SK-N-SH (cell line): ENCODE measurements at regions not wholly inside any gene's neighbourhood (a gene's known extent, or its start where the extent isn't known, plus 50 kb on each side); places are given as distances from the start of the nearest gene placed in this dataset.

Source experiments
- CTCF ChIA-PET: fragments of 300-600, 350-600 bp; formaldehyde crosslinking; extraction: SDS; loops from one replicate; lab custom pipeline; 2021; lab: Yijun Ruan, JAX
- POLR2A ChIA-PET: fragments of 350-600 bp; sonication (Branson Sonifier 250); formaldehyde crosslinking; extraction: SDS; loops from one replicate; lab custom pipeline; 2020; ENCODE audit warnings: antibody characterized with exemption, inconsistent platforms; lab: Yijun Ruan, JAX
- DNase-seq: peaks from one replicate; pipeline ENCODE4 v3.0.0; 2012
- H2AFZ ChIP-seq: fragments of 200-600 bp; sonication (generic); 2 replicates; pipeline ENCODE4 v1.8.1; 2016; ENCODE audit warnings: antibody characterized with exemption, mild to moderate bottlenecking, low read depth
- H3F3A ChIP-seq: fragments of 200-600 bp; sonication (generic); replicated peaks from 2 replicates; pipeline ENCODE3; 2016; ENCODE audit warnings: antibody characterized with exemption, mild to moderate bottlenecking; ENCODE audit not compliant: insufficient read depth
- H3K27ac ChIP-seq, 2 experiments: fragments of 200-500 bp in 1 of 2; fragments of 200-600 bp in 1 of 2; sonication (Bioruptor generic) in 1 of 2; sonication (generic), shearing (Covaris generic) in 1 of 2; 2 replicates each; pipeline versions ENCODE4 v1.5.1 to v1.6.1; 2014 to 2016; ENCODE audit warnings: low read depth in 2 of 2, inconsistent platforms in 1 of 2, low read length in 1 of 2, mild to moderate bottlenecking in 1 of 2, mixed read lengths in 1 of 2
- H3K27me3 ChIP-seq: fragments of 200-600 bp; sonication (generic), shearing (Covaris generic); 2 replicates; pipeline ENCODE4 v1.6.1; 2016; ENCODE audit warnings: mixed run types; ENCODE audit not compliant: insufficient read depth
- H3K36me3 ChIP-seq, 2 experiments: fragments of 200-500 bp in 1 of 2; fragments of 200-600 bp in 1 of 2; sonication (Bioruptor generic) in 1 of 2; sonication (generic) in 1 of 2; replicated peaks in 1 of 2; 2 replicates each; pipeline versions ENCODE3 to v1.5.1; 2014 to 2016; ENCODE audit warnings: low read length in 1 of 2, mild to moderate bottlenecking in 1 of 2; ENCODE audit not compliant: insufficient read depth in 2 of 2, control insufficient read depth in 1 of 2
- H3K4me1 ChIP-seq, 2 experiments: fragments of 200-500 bp in 1 of 2; fragments of 200-600 bp in 1 of 2; sonication (Bioruptor generic) in 1 of 2; sonication (generic), shearing (Covaris generic) in 1 of 2; 2 replicates each; pipeline versions ENCODE4 v1.5.1 to v1.6.1; 2014 to 2016; ENCODE audit warnings: low read depth in 1 of 2, low read length in 1 of 2, mixed run types in 1 of 2; ENCODE audit not compliant: insufficient read depth in 2 of 2, control insufficient read depth in 1 of 2
- H3K4me2 ChIP-seq: fragments of 200-600 bp; sonication (generic), shearing (Covaris generic); 2 replicates; pipeline ENCODE4 v1.6.1; 2017; ENCODE audit warnings: mixed run types
- H3K4me3 ChIP-seq, 2 experiments: fragments of 200-500 bp in 1 of 2; fragments of 200-600 bp in 1 of 2; sonication (Bioruptor generic) in 1 of 2; sonication (generic), shearing (Covaris generic) in 1 of 2; 2 replicates each; pipeline versions ENCODE4 v1.5.1 to v1.8.1; 2014 to 2016; ENCODE audit warnings: low read depth in 2 of 2, inconsistent platforms in 1 of 2, low read length in 1 of 2, mild to moderate bottlenecking in 1 of 2, mixed read lengths in 1 of 2, moderate library complexity in 1 of 2
- H3K79me2 ChIP-seq: fragments of 200-600 bp; sonication (generic); 2 replicates; pipeline ENCODE4 v1.8.1; 2017; ENCODE audit warnings: mild to moderate bottlenecking; ENCODE audit not compliant: insufficient read depth
- H3K9ac ChIP-seq: fragments of 200-600 bp; sonication (generic); 2 replicates; pipeline ENCODE4 v1.6.1; 2017; ENCODE audit warnings: mixed run types
- H3K9me2 ChIP-seq: fragments of 200-600 bp; sonication (generic); 2 replicates; pipeline ENCODE4 v1.6.1; 2017; ENCODE audit warnings: mixed run types
- H3K9me3 ChIP-seq: fragments of 200-600 bp; sonication (generic); 2 replicates; pipeline ENCODE4 v1.6.1; 2017; ENCODE audit warnings: mixed run types, mild to moderate bottlenecking, moderate library complexity
- H4K20me1 ChIP-seq: fragments of 200-600 bp; sonication (generic); 2 replicates; pipeline ENCODE4 v1.6.1; 2017; ENCODE audit warnings: mild to moderate bottlenecking, mixed run types; ENCODE audit not compliant: insufficient read depth
- CHD2 ChIP-seq: fragments of 150-350 bp; IDR thresholded peaks from 2 replicates; pipeline ENCODE4 v1.6.1; 2018; ENCODE audit warnings: low read length; ENCODE audit not compliant: partially characterized antibody
- ELF1 ChIP-seq: IDR thresholded peaks from 2 replicates; pipeline ENCODE4 v1.4.0; 2012
- GABPA ChIP-seq: IDR thresholded peaks from 2 replicates; pipeline ENCODE4 v1.4.0; 2012; ENCODE audit warnings: low read depth, mild to moderate bottlenecking
- GATA2 ChIP-seq: sonication (generic); formaldehyde crosslinking; IDR thresholded peaks from 2 replicates; pipeline ENCODE4 v1.5.0; 2020; ENCODE audit warnings: mild to moderate bottlenecking, missing genetic modification reagents
- MXI1 ChIP-seq: IDR thresholded peaks from 2 replicates; pipeline ENCODE4 v1.6.1; 2012; ENCODE audit warnings: mild to moderate bottlenecking, low read depth, low read length, improper control_type of control experiment
- NFIC ChIP-seq: IDR thresholded peaks from 2 replicates; pipeline ENCODE4 v1.4.0; 2012; ENCODE audit warnings: borderline replicate concordance
- RAD21 ChIP-seq: IDR thresholded peaks from 2 replicates; pipeline ENCODE4 v1.6.1; 2012; ENCODE audit warnings: mild to moderate bottlenecking, low read length
- RCOR1 ChIP-seq: fragments of 150-350 bp; IDR thresholded peaks from 2 replicates; pipeline ENCODE4 v1.6.1; 2017; ENCODE audit warnings: antibody characterized with exemption, low read length
- SMC3 ChIP-seq: IDR thresholded peaks from 2 replicates; pipeline ENCODE4 v1.6.1; 2012; ENCODE audit warnings: low read depth, low read length, improper control_type of control experiment
- TAF1 ChIP-seq: IDR thresholded peaks from 2 replicates; pipeline ENCODE4 v1.6.1; 2012; ENCODE audit warnings: low read depth, mild to moderate bottlenecking, low read length, moderate library complexity, borderline replicate concordance
- TEAD4 ChIP-seq: IDR thresholded peaks from 2 replicates; pipeline ENCODE4 v1.4.0; 2012; ENCODE audit warnings: mild to moderate bottlenecking, borderline replicate concordance; ENCODE audit not compliant: insufficient read depth
- YY1 ChIP-seq: IDR thresholded peaks from 2 replicates; pipeline ENCODE4 v1.4.0; 2012; ENCODE audit warnings: low read depth, mild to moderate bottlenecking
- WGBS: methylation state at CpG from one replicate; pipeline ENCODE4 v1.1.6; 2017; ENCODE audit warnings: low lambda C conversion rate; 5-methylcytosine and 5-hydroxymethylcytosine counted together
- TF ChIP-seq, protein P1 (sequence below): IDR thresholded peaks from 2 replicates; pipeline ENCODE4 v1.4.0; 2012; ENCODE audit warnings: low read depth, borderline replicate concordance
- TF ChIP-seq, protein P2 (sequence below): IDR thresholded peaks from 2 replicates; pipeline ENCODE4 v1.4.0; 2012; ENCODE audit warnings: low read depth
- TF ChIP-seq, protein P3 (sequence below): fragments of 200-600 bp; sonication (generic); IDR thresholded peaks from 2 replicates; pipeline ENCODE4 v1.6.1; 2017; ENCODE audit warnings: antibody characterized with exemption, mild to moderate bottlenecking, moderate library complexity

DNA sequence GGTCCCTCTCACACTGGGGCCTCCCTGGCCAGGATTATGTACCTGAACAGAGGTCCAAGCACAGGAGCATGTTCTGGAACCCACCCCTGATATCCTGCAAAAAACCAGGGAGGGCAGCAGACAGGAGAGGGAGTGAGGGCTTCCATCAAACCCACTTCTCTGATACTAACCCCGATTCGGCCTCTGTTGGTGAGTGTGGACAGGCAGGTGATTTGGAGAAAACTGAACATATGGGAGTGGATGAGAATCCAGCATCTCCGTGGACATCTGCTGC lies 215.3 kb downstream of the MATN1 start (continued):
- TF ChIP-seq, protein P1, sequence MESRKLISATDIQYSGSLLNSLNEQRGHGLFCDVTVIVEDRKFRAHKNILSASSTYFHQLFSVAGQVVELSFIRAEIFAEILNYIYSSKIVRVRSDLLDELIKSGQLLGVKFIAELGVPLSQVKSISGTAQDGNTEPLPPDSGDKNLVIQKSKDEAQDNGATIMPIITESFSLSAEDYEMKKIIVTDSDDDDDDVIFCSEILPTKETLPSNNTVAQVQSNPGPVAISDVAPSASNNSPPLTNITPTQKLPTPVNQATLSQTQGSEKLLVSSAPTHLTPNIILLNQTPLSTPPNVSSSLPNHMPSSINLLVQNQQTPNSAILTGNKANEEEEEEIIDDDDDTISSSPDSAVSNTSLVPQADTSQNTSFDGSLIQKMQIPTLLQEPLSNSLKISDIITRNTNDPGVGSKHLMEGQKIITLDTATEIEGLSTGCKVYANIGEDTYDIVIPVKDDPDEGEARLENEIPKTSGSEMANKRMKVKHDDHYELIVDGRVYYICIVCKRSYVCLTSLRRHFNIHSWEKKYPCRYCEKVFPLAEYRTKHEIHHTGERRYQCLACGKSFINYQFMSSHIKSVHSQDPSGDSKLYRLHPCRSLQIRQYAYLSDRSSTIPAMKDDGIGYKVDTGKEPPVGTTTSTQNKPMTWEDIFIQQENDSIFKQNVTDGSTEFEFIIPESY: no peak
- TF ChIP-seq, all 33 proteins: peak for 0

DNA sequence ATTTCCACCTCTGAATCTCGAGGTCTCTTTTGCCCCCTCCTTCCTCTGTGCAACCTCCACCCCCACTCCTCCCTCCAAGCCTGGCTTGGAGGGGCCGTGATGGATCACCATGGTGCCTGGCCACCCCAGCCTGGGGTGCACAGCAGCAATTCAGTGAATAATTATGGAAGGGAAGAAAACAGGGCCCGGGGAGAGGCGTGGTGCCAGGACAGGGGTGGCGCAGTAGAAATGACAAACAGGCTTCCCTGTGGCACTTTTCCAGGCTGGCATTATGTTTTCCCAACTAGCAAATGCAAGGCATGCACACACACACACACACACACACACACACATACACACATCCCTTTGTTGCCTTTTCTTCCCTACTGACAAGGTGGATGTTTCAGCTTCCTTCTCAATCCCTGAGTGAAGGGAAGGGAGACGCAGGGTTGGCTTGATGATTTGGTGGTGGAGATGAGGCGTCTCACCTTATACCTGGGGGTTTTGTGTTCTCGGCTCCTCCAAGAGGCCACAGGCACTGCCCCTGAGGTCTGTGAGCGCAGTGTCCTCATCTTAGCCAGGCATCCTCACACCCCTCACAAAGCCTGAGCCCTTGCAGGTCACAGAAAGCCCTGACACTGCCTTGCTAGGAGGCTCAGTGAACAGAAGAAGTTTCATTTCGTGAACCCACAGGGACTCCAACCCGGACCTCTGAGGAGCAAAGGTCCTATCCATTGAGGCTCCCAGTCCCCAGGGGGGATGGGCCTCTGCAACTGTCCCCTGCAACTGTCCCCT lies 215.8 kb downstream of the MATN1 start:
- H3K27me3 ChIP-seq: no peaks in the 10 kb centered on the region
- DNase-seq: no peak
- peaks cover 0 to 2% of the 10 kb centered on the region in 2 experiments; a peak in 1 of 4 replicates for H3K4me1 ChIP-seq
- no peak for TF ChIP-seq GATA2 (CRISPR knock-in tag)
- no peak for TF ChIP-seq GABPA
- TF ChIP-seq MXI1: no peak
- TF ChIP-seq TEAD4: no peak
- TF ChIP-seq, protein P2, sequence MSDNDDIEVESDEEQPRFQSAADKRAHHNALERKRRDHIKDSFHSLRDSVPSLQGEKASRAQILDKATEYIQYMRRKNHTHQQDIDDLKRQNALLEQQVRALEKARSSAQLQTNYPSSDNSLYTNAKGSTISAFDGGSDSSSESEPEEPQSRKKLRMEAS: no peak
- TF ChIP-seq RAD21: no peak
- no peak for TF ChIP-seq ELF1
- TF ChIP-seq NFIC: no peak
- TF ChIP-seq TAF1: no peak
- TF ChIP-seq, protein P1: no peak
- TF ChIP-seq CHD2: no peak
- no peaks in the 10 kb centered on the region for H3K9me3 ChIP-seq
- H3K4me3 ChIP-seq: no peak overlapping the region
- no peaks in the 10 kb centered on the region for H3F3A ChIP-seq
- no peaks in the 10 kb centered on the region for H3K9me2 ChIP-seq
- 43% methylated on average over 10 of the region's 11 CpGs for WGBS
- no peak overlapping the region for H2AFZ ChIP-seq
- ChIA-PET CTCF (interaction anchor here (0.7 kb wide), 1 partner anchor 35 kb away, joined by 3 read pairs; no protein-coding TSS in a partner anchor), POLR2A (no interaction called here)
- no peak overlapping the region for H3K9ac ChIP-seq
- no peak overlapping the region for H3K27ac ChIP-seq
- H4K20me1 ChIP-seq: no peaks in the 10 kb centered on the region
- no peak overlapping the region for H3K4me2 ChIP-seq
- H3K79me2 ChIP-seq: no peaks in the 10 kb centered on the region
- H3K36me3 ChIP-seq: no peaks in the 10 kb centered on the region

DNA sequence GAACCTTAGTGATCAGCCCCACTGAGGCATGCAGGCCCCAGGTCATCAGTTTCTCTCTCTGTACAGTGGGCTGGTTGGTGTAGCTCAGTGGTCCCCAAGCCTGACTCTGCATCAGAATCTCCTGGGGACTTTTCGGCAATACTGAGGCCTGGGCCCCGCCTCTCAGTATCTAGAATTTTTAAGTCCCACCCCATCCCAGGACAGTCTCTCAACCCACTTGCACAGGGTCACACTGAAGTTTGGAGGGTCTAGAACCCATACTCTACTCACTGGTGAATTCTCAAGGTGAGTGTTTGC lies 216.4 kb downstream of the MATN1 start:
- H2AFZ ChIP-seq: no peak overlapping the region
- no peaks in the 10 kb centered on the region for H3F3A ChIP-seq
- no peak for DNase-seq
- no peak overlapping the region for H3K9ac ChIP-seq
- peaks cover 0 to 2% of the 10 kb centered on the region in 2 experiments; a peak in 1 of 4 replicates for H3K4me1 ChIP-seq
- no peaks in the 10 kb centered on the region for H3K79me2 ChIP-seq
- H3K4me2 ChIP-seq: no peak overlapping the region
- no peak overlapping the region for H3K4me3 ChIP-seq
- H3K9me3 ChIP-seq: no peaks in the 10 kb centered on the region
- ChIA-PET CTCF (interaction anchor here (0.7 kb wide), 1 partner anchor 35 kb away, joined by 3 read pairs; no protein-coding TSS in a partner anchor), POLR2A (no interaction called here)
- no peaks in the 10 kb centered on the region for H3K9me2 ChIP-seq
- H3K27me3 ChIP-seq: no peaks in the 10 kb centered on the region
- no peak overlapping the region for H3K27ac ChIP-seq
- H3K36me3 ChIP-seq: no peaks in the 10 kb centered on the region
- no CpG with 5 or more reads among the region's 2 CpGs for whole genome bisulfite sequencing
- no peaks in the 10 kb centered on the region for H4K20me1 ChIP-seq
- TF ChIP-seq, protein P1: no peak
- TF ChIP-seq GABPA (no peak), SMC3 (no peak), TEAD4 (no peak), YY1 (no peak), MXI1 (no peak), RCOR1 (no peak)
- TF ChIP-seq, protein P2: no peak
- TF ChIP-seq, protein P3, sequence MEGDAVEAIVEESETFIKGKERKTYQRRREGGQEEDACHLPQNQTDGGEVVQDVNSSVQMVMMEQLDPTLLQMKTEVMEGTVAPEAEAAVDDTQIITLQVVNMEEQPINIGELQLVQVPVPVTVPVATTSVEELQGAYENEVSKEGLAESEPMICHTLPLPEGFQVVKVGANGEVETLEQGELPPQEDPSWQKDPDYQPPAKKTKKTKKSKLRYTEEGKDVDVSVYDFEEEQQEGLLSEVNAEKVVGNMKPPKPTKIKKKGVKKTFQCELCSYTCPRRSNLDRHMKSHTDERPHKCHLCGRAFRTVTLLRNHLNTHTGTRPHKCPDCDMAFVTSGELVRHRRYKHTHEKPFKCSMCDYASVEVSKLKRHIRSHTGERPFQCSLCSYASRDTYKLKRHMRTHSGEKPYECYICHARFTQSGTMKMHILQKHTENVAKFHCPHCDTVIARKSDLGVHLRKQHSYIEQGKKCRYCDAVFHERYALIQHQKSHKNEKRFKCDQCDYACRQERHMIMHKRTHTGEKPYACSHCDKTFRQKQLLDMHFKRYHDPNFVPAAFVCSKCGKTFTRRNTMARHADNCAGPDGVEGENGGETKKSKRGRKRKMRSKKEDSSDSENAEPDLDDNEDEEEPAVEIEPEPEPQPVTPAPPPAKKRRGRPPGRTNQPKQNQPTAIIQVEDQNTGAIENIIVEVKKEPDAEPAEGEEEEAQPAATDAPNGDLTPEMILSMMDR: no peak
